ENCODE measurements at regions not wholly inside any gene's neighbourhood (a gene's known extent, or its start where the extent isn't known, plus 50 kb on each side); places are given as distances from the start of the nearest gene placed in this dataset.
"Not testable (repeated sequence)": the region's sequence is repeated elsewhere in the genome, so short reads cannot be mapped to it uniquely, and the experiment has no call there.

DNA sequence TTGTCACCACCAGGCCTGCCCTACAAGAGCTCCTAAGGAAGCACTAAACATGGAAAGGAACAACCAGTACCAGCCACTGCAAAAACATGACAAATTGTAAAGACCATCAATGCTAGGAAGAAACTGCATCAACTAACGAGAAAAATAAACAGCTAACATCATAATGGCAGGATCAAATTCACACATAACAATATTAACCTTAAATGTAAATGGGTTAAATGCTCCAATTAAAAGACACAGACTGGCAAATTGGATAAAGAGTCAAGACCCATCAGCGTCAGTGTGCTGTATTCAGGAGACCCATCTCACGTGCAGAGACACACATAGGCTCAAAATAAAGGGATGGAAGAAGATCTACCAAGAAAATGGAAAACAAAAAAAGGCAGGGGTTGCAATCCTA is 77.0 kb upstream of the SAMSN1 start:
- TF ChIP-seq POLR2AphosphoS5, POLR2A (IDR thresholded peaks at IDR 0.05): not testable (repeated sequence)
